Gastrocnemius medialis (tissue), 4 donors: ENCODE measurements at regions not wholly inside any gene's neighbourhood (a gene's known extent, or its start where the extent isn't known, plus 50 kb on each side); places are given as distances from the start of the nearest gene placed in this dataset.
"Not testable (repeated sequence)": the region's sequence is repeated elsewhere in the genome, so short reads cannot be mapped to it uniquely, and the experiment has no call there.

ENCODE experiments used
- POLR2A ChIP-seq, 2 donors: fragments of 450-650 bp; IDR thresholded peaks; one replicate each; pipeline ENCODE4 v1.6.1; 2017; ENCODE audit warnings: antibody characterized with exemption in 2 of 2, mild to moderate bottlenecking in 2 of 2, moderate library complexity in 2 of 2
- TF ChIP-seq, protein P1 (sequence below), 5 experiments: fragments of 450-650 bp in 3 of 5; fragments of 200-600 bp in 2 of 5; sonication (generic) in 2 of 5; IDR thresholded peaks in 4 of 5; conservative IDR thresholded peaks in 1 of 5; 1 replicate in 4 of 5; 2 replicates in 1 of 5; pipeline ENCODE4 v1.5.1; 2016 to 2019; ENCODE audit warnings: antibody characterized with exemption in 5 of 5, mild to moderate bottlenecking in 3 of 5, moderate library complexity in 3 of 5

DNA sequence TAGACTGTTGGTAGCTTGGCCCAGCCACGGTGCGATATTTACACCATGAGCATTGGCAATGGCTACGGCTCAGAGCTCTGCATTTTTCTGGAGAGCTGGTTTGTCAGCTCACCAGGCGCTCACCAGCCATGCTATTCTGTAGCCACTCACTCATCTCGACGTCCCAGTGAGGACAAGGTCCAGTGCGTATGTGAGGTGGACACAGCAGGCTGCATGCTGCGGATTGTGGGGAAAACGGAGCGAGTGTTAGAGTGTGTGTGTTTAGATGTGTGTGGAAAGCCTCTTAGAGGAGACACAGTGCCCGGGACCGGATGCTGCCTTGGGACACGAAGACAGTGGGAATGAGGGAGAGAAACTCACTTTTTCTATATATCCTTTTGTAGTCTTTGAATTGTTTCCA lies 103.7 kb downstream of the PLXNA1 start:
- not testable (repeated sequence) for TF ChIP-seq POLR2A (IDR thresholded peaks at IDR 0.05)
- TF ChIP-seq, protein P1, sequence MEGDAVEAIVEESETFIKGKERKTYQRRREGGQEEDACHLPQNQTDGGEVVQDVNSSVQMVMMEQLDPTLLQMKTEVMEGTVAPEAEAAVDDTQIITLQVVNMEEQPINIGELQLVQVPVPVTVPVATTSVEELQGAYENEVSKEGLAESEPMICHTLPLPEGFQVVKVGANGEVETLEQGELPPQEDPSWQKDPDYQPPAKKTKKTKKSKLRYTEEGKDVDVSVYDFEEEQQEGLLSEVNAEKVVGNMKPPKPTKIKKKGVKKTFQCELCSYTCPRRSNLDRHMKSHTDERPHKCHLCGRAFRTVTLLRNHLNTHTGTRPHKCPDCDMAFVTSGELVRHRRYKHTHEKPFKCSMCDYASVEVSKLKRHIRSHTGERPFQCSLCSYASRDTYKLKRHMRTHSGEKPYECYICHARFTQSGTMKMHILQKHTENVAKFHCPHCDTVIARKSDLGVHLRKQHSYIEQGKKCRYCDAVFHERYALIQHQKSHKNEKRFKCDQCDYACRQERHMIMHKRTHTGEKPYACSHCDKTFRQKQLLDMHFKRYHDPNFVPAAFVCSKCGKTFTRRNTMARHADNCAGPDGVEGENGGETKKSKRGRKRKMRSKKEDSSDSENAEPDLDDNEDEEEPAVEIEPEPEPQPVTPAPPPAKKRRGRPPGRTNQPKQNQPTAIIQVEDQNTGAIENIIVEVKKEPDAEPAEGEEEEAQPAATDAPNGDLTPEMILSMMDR (IDR thresholded peaks at IDR 0.05 in 4 of 5, conservative IDR thresholded peaks at IDR 0.05 in 1 of 5), result not testable (repeated sequence)
